ENCODE measurements at regions not wholly inside any gene's neighbourhood (a gene's known extent, or its start where the extent isn't known, plus 50 kb on each side); places are given as distances from the start of the nearest gene placed in this dataset.

GRCh38 chr2:81235601-81236000 is 931.0 kb upstream of the LRRTM1 start:
- no peak for ATAC-seq (ENCODE audit: poor library complexity)
- H3K4me3 Mint-ChIP-seq: no peak overlapping the region
- H3K9me3 Mint-ChIP-seq: peaks cover 29% of the 10 kb centered on the region
- Histone ChIP-seq H3K4me3 (ENCODE audit: low read length) (no peak overlapping the region), H3K9me3 (ENCODE audit: control insufficient read depth in 1 of 2, insufficient read depth in 1 of 2, low read length in 2 of 2) (peaks cover 0 to 3% of the 10 kb centered on the region in 2 experiments), H3K27me3 (ENCODE audit: control insufficient read depth in 1 of 2, insufficient read depth in 2 of 2, low read length in 2 of 2) (no peaks in the 10 kb centered on the region), H3K4me1 (ENCODE audit: insufficient read depth, low read length) (no peaks in the 10 kb centered on the region), H3K36me3 (ENCODE audit: insufficient read depth, low read length) (no peaks in the 10 kb centered on the region), H3K27ac (ENCODE audit: low read depth in 1 of 2, low read length in 2 of 2) (no peak overlapping the region)
- POLR2A ChIA-PET: no interaction called here
- DNase-seq: no peak
- no peak overlapping the region for H3K27ac Mint-ChIP-seq
- H3K27me3 Mint-ChIP-seq: no peaks in the 10 kb centered on the region
- no peaks in the 10 kb centered on the region for H3K36me3 Mint-ChIP-seq (ENCODE audit: low read depth)
- CTCF ChIA-PET: no interaction called here
- intact Hi-C loops (cut with DNase I, micrococcal nuclease): no loop called here
- H3K4me1 Mint-ChIP-seq (ENCODE audit: low read depth): no peaks in the 10 kb centered on the region
- no peak for TF ChIP-seq CTCF (IDR thresholded peaks at IDR 0.05)

- TF ChIP-seq CTCF (IDR thresholded peaks at IDR 0.05): no peak
- H3K4me1 ChIP-seq (ENCODE audit: insufficient read depth, low read length): no peaks in the 10 kb centered on the region
- Mint-ChIP-seq H3K36me3 (ENCODE audit: low read depth) (no peaks in the 10 kb centered on the region), H3K4me3 (no peak overlapping the region), H3K27me3 (no peaks in the 10 kb centered on the region), H3K9me3 (peaks cover 28% of the 10 kb centered on the region), H3K27ac (no peak overlapping the region), H3K4me1 (ENCODE audit: low read depth) (no peaks in the 10 kb centered on the region)
- intact Hi-C loops (cut with DNase I, micrococcal nuclease): no loop called here
- H3K4me3 ChIP-seq (ENCODE audit: low read length): no peak overlapping the region
- ChIA-PET CTCF (no interaction called here), POLR2A (no interaction called here)
- no peak overlapping the region for H3K27ac ChIP-seq (ENCODE audit: low read depth in 1 of 2, low read length in 2 of 2)
- ATAC-seq (ENCODE audit: poor library complexity) (no peak), DNase-seq (no peak)
- no peaks in the 10 kb centered on the region for H3K36me3 ChIP-seq (ENCODE audit: insufficient read depth, low read length)
- peaks cover 0 to 3% of the 10 kb centered on the region in 2 experiments for H3K9me3 ChIP-seq (ENCODE audit: control insufficient read depth in 1 of 2, insufficient read depth in 1 of 2, low read length in 2 of 2)
- H3K27me3 ChIP-seq (ENCODE audit: control insufficient read depth in 1 of 2, insufficient read depth in 2 of 2, low read length in 2 of 2): no peaks in the 10 kb centered on the region
Measured at GRCh38 chr2:81234711-81235110, 930.2 kb upstream of the LRRTM1 start.

GRCh38 chr2:81225756-81226155 is 921.2 kb upstream of the LRRTM1 start:
- H3K4me1 Mint-ChIP-seq (ENCODE audit: low read depth): no peaks in the 10 kb centered on the region
- no peaks in the 10 kb centered on the region for H3K27me3 ChIP-seq (ENCODE audit: control insufficient read depth in 1 of 2, insufficient read depth in 2 of 2, low read length in 2 of 2)
- H3K4me1 ChIP-seq (ENCODE audit: insufficient read depth, low read length): no peaks in the 10 kb centered on the region
- H3K36me3 Mint-ChIP-seq (ENCODE audit: low read depth): no peaks in the 10 kb centered on the region
- DNase-seq (no peak), ATAC-seq (ENCODE audit: poor library complexity) (no peak)
- intact Hi-C loops (cut with DNase I, micrococcal nuclease): no loop called here
- H3K9me3 Mint-ChIP-seq: peaks cover 10% of the 10 kb centered on the region
- H3K27ac Mint-ChIP-seq: no peak overlapping the region
- H3K4me3 ChIP-seq (ENCODE audit: low read length): no peak overlapping the region
- no peak overlapping the region for H3K27ac ChIP-seq (ENCODE audit: low read depth in 1 of 2, low read length in 2 of 2)
- TF ChIP-seq CTCF (IDR thresholded peaks at IDR 0.05): no peak
- POLR2A ChIA-PET: no interaction called here
- CTCF ChIA-PET: no interaction called here
- H3K4me3 Mint-ChIP-seq: no peak overlapping the region
- no peaks in the 10 kb centered on the region for H3K27me3 Mint-ChIP-seq
- H3K36me3 ChIP-seq (ENCODE audit: insufficient read depth, low read length): no peaks in the 10 kb centered on the region
- peaks cover 0 to 4% of the 10 kb centered on the region in 2 experiments for H3K9me3 ChIP-seq (ENCODE audit: control insufficient read depth in 1 of 2, insufficient read depth in 1 of 2, low read length in 2 of 2)
